HepG2 (cell line): ENCODE measurements at regions not wholly inside any gene's neighbourhood (a gene's known extent, or its start where the extent isn't known, plus 50 kb on each side); places are given as distances from the start of the nearest gene placed in this dataset.

Source experiments
- ATAC-seq: fragments of 200-7000 bp; cut with Tn5 transposase; 3 replicates; pipeline ENCODE4 v1.9.1; 2020; ENCODE audit warnings: mild to moderate bottlenecking, moderate library complexity
- BruUV-seq: library from RNA; stranded (reverse); fragments of 400-500 nt; replicated peaks from 2 replicates; lab custom pipeline; 2021; lab: Mats Ljungman, UMichigan
- CTCF ChIA-PET: fragments of 300-600 bp; formaldehyde crosslinking; extraction: SDS; loops from one replicate; lab custom pipeline; 2021; ENCODE audit warnings: low total read pairs, inconsistent platforms, low intra/inter-chr PET ratio; lab: Yijun Ruan, JAX
- POLR2A ChIA-PET: fragments of 350-600 bp; sonication (Branson Sonifier 250); formaldehyde crosslinking; loops from one replicate; lab custom pipeline; 2020; ENCODE audit warnings: antibody characterized with exemption, inconsistent platforms; lab: Yijun Ruan, JAX
- DNase-seq: peaks from one replicate; pipeline ENCODE4 v3.0.0-alpha.2; 2015; ENCODE audit warnings: low spot score
- FAIRE-seq: peaks from 3 replicates; lab custom pipeline; 2011; peaks lifted over from hg19 to GRCh38; lab: Jason Lieb, UNC
- H2AFZ ChIP-seq: one replicate; pipeline ENCODE4 v1.6.1; 2011; ENCODE audit warnings: low read length, inconsistent platforms
- H3K27ac ChIP-seq: fragments of 300-600 bp; 3 replicates; pipeline ENCODE4 v1.8.0; 2011; ENCODE audit warnings: mixed run types, mild to moderate bottlenecking, mixed read lengths, low read length, inconsistent platforms; ENCODE audit not compliant: insufficient read depth; ENCODE audit errors: extremely low read length
- H3K27me3 ChIP-seq, 2 experiments: fragments of 200-600 bp in 1 of 2; 2 replicates in 1 of 2; 3 replicates in 1 of 2; pipeline versions ENCODE4 v1.6.0 to v1.8.0; 2011; ENCODE audit warnings: low read length in 2 of 2, mild to moderate bottlenecking in 2 of 2, moderate library complexity in 2 of 2, inconsistent platforms in 1 of 2; ENCODE audit not compliant: insufficient read depth in 2 of 2, control insufficient read depth in 1 of 2
- H3K36me3 ChIP-seq, 2 experiments: fragments of 200-600 bp in 1 of 2; replicated peaks in 1 of 2; 2 replicates in 1 of 2; 3 replicates in 1 of 2; pipeline versions ENCODE4 v1.5.1 to v1.8.0; 2011; ENCODE audit warnings: low read length in 2 of 2, inconsistent platforms in 1 of 2; ENCODE audit not compliant: insufficient read depth in 2 of 2, control insufficient read depth in 1 of 2
- H3K4me1 ChIP-seq: 2 replicates; pipeline ENCODE4 v1.5.1; 2012; ENCODE audit warnings: low read length, inconsistent platforms; ENCODE audit not compliant: insufficient read depth
- H3K4me2 ChIP-seq: 2 replicates; pipeline ENCODE4 v1.6.0; 2011; ENCODE audit warnings: low read depth, low read length, inconsistent platforms
- H3K4me3 ChIP-seq, 3 experiments: fragments of 200-600 bp in 1 of 3; sonication (generic), shearing (Covaris generic) in 1 of 3; replicated peaks in 1 of 3; 2 replicates each; pipeline ENCODE4 v1.5.1; 2011 to 2016; ENCODE audit warnings: low read length in 3 of 3, inconsistent platforms in 2 of 3, low read depth in 2 of 3, mild to moderate bottlenecking in 2 of 3, control low read depth in 1 of 3, mixed read lengths in 1 of 3; ENCODE audit not compliant: insufficient read depth in 1 of 3
- H3K79me2 ChIP-seq: one replicate; pipeline ENCODE4 v1.6.1; 2011; ENCODE audit warnings: low read length, inconsistent platforms; ENCODE audit not compliant: insufficient read depth
- H3K9ac ChIP-seq: 2 replicates; pipeline ENCODE4 v1.6.0; 2011; ENCODE audit warnings: mild to moderate bottlenecking, low read depth, low read length, inconsistent platforms; ENCODE audit not compliant: insufficient read depth
- H3K9me3 ChIP-seq: 2 replicates; pipeline ENCODE4 v1.5.1; 2012; ENCODE audit warnings: mild to moderate bottlenecking, low read length
- H4K20me1 ChIP-seq: 2 replicates; pipeline ENCODE4 v1.6.0; 2011; ENCODE audit warnings: inconsistent platforms, mild to moderate bottlenecking, low read length, moderate library complexity; ENCODE audit not compliant: insufficient read depth
- CREB3 ChIP-seq: sonication (generic); formaldehyde crosslinking; IDR thresholded peaks from 2 replicates; pipeline ENCODE4 v1.5.0; 2020; ENCODE audit warnings: missing genetic modification reagents
- CSRNP2 ChIP-seq: sonication (generic); formaldehyde crosslinking; conservative IDR thresholded peaks from 2 replicates; pipeline ENCODE4 v1.8.0; 2022; ENCODE audit warnings: low read depth, missing genetic modification reagents
- EZH2 ChIP-seq: conservative IDR thresholded peaks from 2 replicates; pipeline ENCODE4 v1.6.1; 2012; ENCODE audit warnings: mild to moderate bottlenecking, low read depth, low read length, moderate library complexity
- FOXK2 ChIP-seq: fragments of 450-650 bp; IDR thresholded peaks from 2 replicates; pipeline ENCODE4 v1.6.1; 2016
- JUN ChIP-seq: sonication (generic); formaldehyde crosslinking; IDR thresholded peaks from 2 replicates; pipeline ENCODE4 v1.4.0; 2020; ENCODE audit warnings: mild to moderate bottlenecking, missing genetic modification reagents
- POLR2G ChIP-seq: fragments of 200-400 bp; formaldehyde crosslinking; IDR thresholded peaks from 2 replicates; pipeline ENCODE4 v1.6.1; 2018; ENCODE audit warnings: mild to moderate bottlenecking, low read depth, low read length, moderate library complexity
- PRDM4 ChIP-seq: sonication (generic); formaldehyde crosslinking; IDR thresholded peaks from 2 replicates; pipeline ENCODE4 v1.9.0; 2021; ENCODE audit warnings: missing genetic modification reagents, borderline replicate concordance
- SAFB2 ChIP-seq: sonication (generic); formaldehyde crosslinking; IDR thresholded peaks from 2 replicates; pipeline ENCODE4 v1.5.1; 2020; ENCODE audit warnings: missing genetic modification reagents, low read depth, mild to moderate bottlenecking, borderline replicate concordance
- SUZ12 ChIP-seq: fragments of 150-350 bp; IDR thresholded peaks from 2 replicates; pipeline ENCODE4 v1.6.1; 2014; ENCODE audit warnings: low read depth, low read length
- ZFAT ChIP-seq: sonication (generic); formaldehyde crosslinking; conservative IDR thresholded peaks from 2 replicates; pipeline ENCODE4 v1.8.1; 2023; ENCODE audit warnings: missing genetic modification reagents, inconsistent platforms
- ZMYM4 ChIP-seq: sonication (generic); formaldehyde crosslinking; IDR thresholded peaks from 2 replicates; pipeline ENCODE4 v1.8.1; 2023; ENCODE audit warnings: mild to moderate bottlenecking, missing genetic modification reagents
- ZNF350 ChIP-seq: sonication (generic); formaldehyde crosslinking; IDR thresholded peaks from 2 replicates; pipeline ENCODE4 v1.4.0; 2020; ENCODE audit warnings: mild to moderate bottlenecking, low read depth, missing genetic modification reagents, borderline replicate concordance
- ZNF484 ChIP-seq: sonication (generic); formaldehyde crosslinking; IDR thresholded peaks from 2 replicates; pipeline ENCODE4 v1.5.1; 2020; ENCODE audit warnings: mild to moderate bottlenecking, low read depth, missing genetic modification reagents, borderline replicate concordance
- ZNF691 ChIP-seq: sonication (generic); formaldehyde crosslinking; IDR thresholded peaks from 2 replicates; pipeline ENCODE4 v1.4.0; 2020; ENCODE audit warnings: missing genetic modification reagents, low read depth, mild to moderate bottlenecking, borderline replicate concordance
- ZNF724P ChIP-seq: sonication (generic); formaldehyde crosslinking; IDR thresholded peaks from 2 replicates; pipeline ENCODE4 v1.8.0; 2022; ENCODE audit warnings: missing genetic modification reagents, borderline replicate concordance
- WGBS: methylation state at CpG from one replicate; pipeline ENCODE4 v1.1.6; 2017; ENCODE audit warnings: low lambda C conversion rate; 5-methylcytosine and 5-hydroxymethylcytosine counted together
- in situ Hi-C: cut with HindIII; loops from 2 replicates; pipeline ENCODE4 v1.10.0; 2017; ENCODE audit warnings: low pct_unique_long_range_greater_than_20kb; ENCODE audit not compliant: extremely low pct_ligation_motif_present
- intact Hi-C: fragments of 100-400 bp; cut with micrococcal nuclease; formaldehyde crosslinking; loops from one replicate; pipeline ENCODE4 v1.10.0; 2022; ENCODE audit not compliant: unreplicated experiment

GRCh38 chr9:135239100-135239768 lies 151.8 kb downstream of the OLFM1 start:
- Histone ChIP-seq H3K36me3 (no peaks in the 10 kb centered on the region), H3K4me3 (no peak overlapping the region), H3K27me3 (peaks cover 5 to 40% of the 10 kb centered on the region in 2 experiments; a peak in 3 of 5 replicates), H3K4me2 (no peak overlapping the region), H4K20me1 (0 out of 2 replicates have a peak, but pooled peaks cover 3% of the 10 kb centered on the region), H3K4me1 (no peaks in the 10 kb centered on the region), H3K27ac (no peak overlapping the region), H3K9me3 (no peaks in the 10 kb centered on the region), H3K79me2 (no peaks in the 10 kb centered on the region), H3K9ac (no peak overlapping the region), H2AFZ (no peak overlapping the region)
- DNase-seq (no peak), FAIRE-seq (no peak), ATAC-seq (no peak)
- WGBS: 26% methylated on average over 11 of the region's 20 CpGs
- no TSS peak for BruUV-seq
- TF ChIP-seq ZNF691 (CRISPR knock-in tag): no peak
- no peak for TF ChIP-seq FOXK2
- no peak for TF ChIP-seq SAFB2 (CRISPR knock-in tag)
- no peak for TF ChIP-seq ZMYM4 (CRISPR knock-in tag)
- TF ChIP-seq SUZ12: no peak
- TF ChIP-seq EZH2: no peak
- TF ChIP-seq POLR2G: no peak
- no peak for TF ChIP-seq CREB3 (CRISPR knock-in tag)
- TF ChIP-seq ZNF724P (CRISPR knock-in tag): no peak
- TF ChIP-seq JUN (CRISPR knock-in tag): no peak
- no peak for TF ChIP-seq ZFAT
- no peak for TF ChIP-seq ZNF350 (CRISPR knock-in tag)
- TF ChIP-seq CSRNP2 (CRISPR knock-in tag): no peak
- no peak for TF ChIP-seq PRDM4
- no peak for TF ChIP-seq ZNF484 (CRISPR knock-in tag)
- POLR2A ChIA-PET: no interaction called here
- CTCF ChIA-PET: no interaction called here
- intact Hi-C loops: no loop called here
- in situ Hi-C loops: no loop called here
